ENCODE measurements at regions not wholly inside any gene's neighbourhood (a gene's known extent, or its start where the extent isn't known, plus 50 kb on each side); places are given as distances from the start of the nearest gene placed in this dataset.

- Histone ChIP-seq H3K9ac (ENCODE audit: low read length) (no peak overlapping the region), H3F3A (ENCODE audit: insufficient read depth, low read length, poor library complexity, severe bottlenecking) (no peaks in the 10 kb centered on the region), H3K4me3 (ENCODE audit: low read length) (no peak overlapping the region), H3K27me3 (ENCODE audit: insufficient read depth, low read depth, low read length) (no peaks in the 10 kb centered on the region), H4K20me1 (ENCODE audit: insufficient read depth) (no peaks in the 10 kb centered on the region), H3K36me3 (ENCODE audit: insufficient read depth, low read length) (no peaks in the 10 kb centered on the region), H3K27ac (ENCODE audit: low read length) (no peak overlapping the region), H3K9me3 (ENCODE audit: low read length) (no peaks in the 10 kb centered on the region), H2AFZ (ENCODE audit: low read depth, low read length) (no peak overlapping the region), H3K79me2 (replicated peaks; ENCODE audit: insufficient read depth, low read length) (no peaks in the 10 kb centered on the region), H3K9me2 (ENCODE audit: insufficient read depth, low read length) (no peaks in the 10 kb centered on the region), H3K4me2 (ENCODE audit: low read length) (no peak overlapping the region)
- TF ChIP-seq, protein P1, sequence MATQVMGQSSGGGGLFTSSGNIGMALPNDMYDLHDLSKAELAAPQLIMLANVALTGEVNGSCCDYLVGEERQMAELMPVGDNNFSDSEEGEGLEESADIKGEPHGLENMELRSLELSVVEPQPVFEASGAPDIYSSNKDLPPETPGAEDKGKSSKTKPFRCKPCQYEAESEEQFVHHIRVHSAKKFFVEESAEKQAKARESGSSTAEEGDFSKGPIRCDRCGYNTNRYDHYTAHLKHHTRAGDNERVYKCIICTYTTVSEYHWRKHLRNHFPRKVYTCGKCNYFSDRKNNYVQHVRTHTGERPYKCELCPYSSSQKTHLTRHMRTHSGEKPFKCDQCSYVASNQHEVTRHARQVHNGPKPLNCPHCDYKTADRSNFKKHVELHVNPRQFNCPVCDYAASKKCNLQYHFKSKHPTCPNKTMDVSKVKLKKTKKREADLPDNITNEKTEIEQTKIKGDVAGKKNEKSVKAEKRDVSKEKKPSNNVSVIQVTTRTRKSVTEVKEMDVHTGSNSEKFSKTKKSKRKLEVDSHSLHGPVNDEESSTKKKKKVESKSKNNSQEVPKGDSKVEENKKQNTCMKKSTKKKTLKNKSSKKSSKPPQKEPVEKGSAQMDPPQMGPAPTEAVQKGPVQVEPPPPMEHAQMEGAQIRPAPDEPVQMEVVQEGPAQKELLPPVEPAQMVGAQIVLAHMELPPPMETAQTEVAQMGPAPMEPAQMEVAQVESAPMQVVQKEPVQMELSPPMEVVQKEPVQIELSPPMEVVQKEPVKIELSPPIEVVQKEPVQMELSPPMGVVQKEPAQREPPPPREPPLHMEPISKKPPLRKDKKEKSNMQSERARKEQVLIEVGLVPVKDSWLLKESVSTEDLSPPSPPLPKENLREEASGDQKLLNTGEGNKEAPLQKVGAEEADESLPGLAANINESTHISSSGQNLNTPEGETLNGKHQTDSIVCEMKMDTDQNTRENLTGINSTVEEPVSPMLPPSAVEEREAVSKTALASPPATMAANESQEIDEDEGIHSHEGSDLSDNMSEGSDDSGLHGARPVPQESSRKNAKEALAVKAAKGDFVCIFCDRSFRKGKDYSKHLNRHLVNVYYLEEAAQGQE (IDR thresholded peaks at IDR 0.05; ENCODE audit: borderline replicate concordance): no peak
- no peak for TF ChIP-seq MXI1 (conservative IDR thresholded peaks at IDR 0.05; ENCODE audit: poor library complexity, severe bottlenecking)
- no peak for TF ChIP-seq TAF1 (IDR thresholded peaks at IDR 0.05; ENCODE audit: low read depth)
These were observed 173.2 kb downstream of the SUDS3 start for GRCh38 chr12:118549510-118549980.

DNA sequence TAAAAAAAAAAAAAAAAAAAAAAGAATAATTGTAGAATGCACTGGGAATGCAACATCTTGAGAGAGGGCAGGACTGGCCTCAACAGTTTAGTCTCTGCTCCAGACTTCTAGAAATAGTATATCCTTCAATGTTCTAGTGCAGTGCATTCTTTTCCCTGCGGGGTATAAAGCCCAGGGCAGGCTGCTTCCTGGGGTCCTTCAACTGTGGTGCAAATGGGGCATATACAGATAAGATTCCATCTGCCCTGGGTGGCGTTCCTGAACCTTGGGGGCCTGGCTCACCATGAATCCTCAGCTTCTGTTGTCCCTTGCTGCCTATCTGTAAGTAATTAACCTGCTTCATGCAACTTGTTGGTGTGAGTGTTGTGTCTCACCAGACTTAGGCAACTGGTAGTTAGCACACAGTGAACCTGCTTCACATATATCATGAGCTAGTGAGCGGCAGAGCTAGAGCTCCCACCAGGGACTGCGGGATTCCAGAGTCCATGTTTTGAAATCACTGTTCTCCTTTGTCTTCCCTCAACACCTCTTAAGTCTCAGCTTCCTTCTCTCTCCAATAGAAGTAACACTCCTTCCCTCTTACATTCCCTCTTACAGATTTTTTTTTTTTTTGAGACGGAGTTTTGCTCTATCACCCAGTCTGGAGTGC is 177.6 kb downstream of the SUDS3 start:
- H3K4me2 ChIP-seq (ENCODE audit: low read length): no peak overlapping the region
- H3K9me3 ChIP-seq (ENCODE audit: low read length): no peaks in the 10 kb centered on the region
- no peaks in the 10 kb centered on the region for H3K27me3 ChIP-seq (ENCODE audit: insufficient read depth, low read depth, low read length)
- TF ChIP-seq EZH2 (IDR thresholded peaks at IDR 0.05; ENCODE audit: borderline replicate concordance, insufficient read depth, low read length, poor library complexity, severe bottlenecking) (no peak), SMC3 (conservative IDR thresholded peaks at IDR 0.05; ENCODE audit: poor library complexity) (no peak), RAD21 (conservative IDR thresholded peaks at IDR 0.05) (no peak), MXI1 (conservative IDR thresholded peaks at IDR 0.05; ENCODE audit: poor library complexity, severe bottlenecking) (no peak), TAF1 (IDR thresholded peaks at IDR 0.05; ENCODE audit: low read depth) (no peak), EP300 (conservative IDR thresholded peaks at IDR 0.05; ENCODE audit: poor library complexity, severe bottlenecking) (no peak), POLR2AphosphoS5 (IDR thresholded peaks at IDR 0.05) (no peak)
- TF ChIP-seq, protein P1 (IDR thresholded peaks at IDR 0.05; ENCODE audit: borderline replicate concordance): no peak
- TF ChIP-seq, protein P2, sequence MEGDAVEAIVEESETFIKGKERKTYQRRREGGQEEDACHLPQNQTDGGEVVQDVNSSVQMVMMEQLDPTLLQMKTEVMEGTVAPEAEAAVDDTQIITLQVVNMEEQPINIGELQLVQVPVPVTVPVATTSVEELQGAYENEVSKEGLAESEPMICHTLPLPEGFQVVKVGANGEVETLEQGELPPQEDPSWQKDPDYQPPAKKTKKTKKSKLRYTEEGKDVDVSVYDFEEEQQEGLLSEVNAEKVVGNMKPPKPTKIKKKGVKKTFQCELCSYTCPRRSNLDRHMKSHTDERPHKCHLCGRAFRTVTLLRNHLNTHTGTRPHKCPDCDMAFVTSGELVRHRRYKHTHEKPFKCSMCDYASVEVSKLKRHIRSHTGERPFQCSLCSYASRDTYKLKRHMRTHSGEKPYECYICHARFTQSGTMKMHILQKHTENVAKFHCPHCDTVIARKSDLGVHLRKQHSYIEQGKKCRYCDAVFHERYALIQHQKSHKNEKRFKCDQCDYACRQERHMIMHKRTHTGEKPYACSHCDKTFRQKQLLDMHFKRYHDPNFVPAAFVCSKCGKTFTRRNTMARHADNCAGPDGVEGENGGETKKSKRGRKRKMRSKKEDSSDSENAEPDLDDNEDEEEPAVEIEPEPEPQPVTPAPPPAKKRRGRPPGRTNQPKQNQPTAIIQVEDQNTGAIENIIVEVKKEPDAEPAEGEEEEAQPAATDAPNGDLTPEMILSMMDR (IDR thresholded peaks at IDR 0.05; ENCODE audit: poor library complexity, severe bottlenecking): no peak
- H3K79me2 ChIP-seq (replicated peaks; ENCODE audit: insufficient read depth, low read length): no peaks in the 10 kb centered on the region
- H3K9ac ChIP-seq (ENCODE audit: low read length): no peak overlapping the region
- no peaks in the 10 kb centered on the region for H3K36me3 ChIP-seq (ENCODE audit: insufficient read depth, low read length)
- H4K20me1 ChIP-seq (ENCODE audit: insufficient read depth): no peaks in the 10 kb centered on the region
- H3K9me2 ChIP-seq (ENCODE audit: insufficient read depth, low read length): no peaks in the 10 kb centered on the region
- no peak overlapping the region for H2AFZ ChIP-seq (ENCODE audit: low read depth, low read length)
- H3K4me3 ChIP-seq (ENCODE audit: low read length): no peak overlapping the region
- H3F3A ChIP-seq (ENCODE audit: insufficient read depth, low read length, poor library complexity, severe bottlenecking): no peaks in the 10 kb centered on the region
- no peak overlapping the region for H3K27ac ChIP-seq (ENCODE audit: low read length)
